HCT116 (cell line): ENCODE measurements at regions not wholly inside any gene's neighbourhood (a gene's known extent, or its start where the extent isn't known, plus 50 kb on each side); places are given as distances from the start of the nearest gene placed in this dataset.

Experiments
- ATAC-seq: fragments of 200-7000 bp; cut with Tn5 transposase; 2 replicates; pipeline ENCODE4 v1.9.1; 2020; ENCODE audit warnings: mild to moderate bottlenecking, moderate library complexity
- BruUV-seq: library from RNA; stranded (reverse); fragments of 400-500 nt; replicated peaks from 2 replicates; lab custom pipeline; 2021; lab: Mats Ljungman, UMichigan
- CTCF ChIA-PET: fragments of 300-600 bp; sonication (Branson Sonifier 250); formaldehyde crosslinking; loops from one replicate; lab custom pipeline; 2021; ENCODE audit warnings: antibody characterized with exemption; lab: Charles Lee
- POLR2A ChIA-PET: fragments of 300-600, 350-600 bp; sonication (Branson Sonifier 250); formaldehyde crosslinking; loops from one replicate; lab custom pipeline; 2021; ENCODE audit warnings: antibody characterized with exemption; lab: Charles Lee
- RAD21 ChIA-PET, 2 experiments: fragments of 300-600 bp; sonication (Branson Sonifier 250); formaldehyde crosslinking; loops; one replicate each; lab custom pipeline; 2023; ENCODE audit warnings: low total read pairs in 2 of 2; ENCODE audit not compliant: uncharacterized antibody in 2 of 2, unreplicated experiment in 2 of 2, low non-redundant PET in 1 of 2; lab: Charles Lee
- DNase-seq: peaks from one replicate; pipeline ENCODE4 v3.0.0-alpha.2; 2010; ENCODE audit warnings: low read depth, low spot score
- H2AFZ ChIP-seq: fragments of 200-600 bp; shearing (Covaris generic), sonication (generic); 2 replicates; pipeline ENCODE4 v1.6.1; 2017; ENCODE audit warnings: low read depth, mixed run types, mixed read lengths, antibody characterized with exemption, low read length; ENCODE audit not compliant: poor library complexity, severe bottlenecking
- H3K27ac ChIP-seq: 2 replicates; pipeline ENCODE4 v1.5.1; 2012; ENCODE audit warnings: low read depth, low read length
- H3K27me3 ChIP-seq: fragments of 200-600 bp; sonication (generic); 2 replicates; pipeline ENCODE4 v1.6.1; 2016; ENCODE audit warnings: mixed run types, low read length, mixed read lengths; ENCODE audit not compliant: insufficient read depth
- H3K36me3 ChIP-seq, 2 experiments: fragments of 200-500 bp in 1 of 2; fragments of 200-600 bp in 1 of 2; sonication (Bioruptor generic) in 1 of 2; sonication (generic) in 1 of 2; 2 replicates each; pipeline versions ENCODE4 v1.5.1 to v1.6.1; 2014 to 2016; ENCODE audit warnings: low read length in 2 of 2, inconsistent platforms in 1 of 2, mixed read lengths in 1 of 2, mixed run types in 1 of 2; ENCODE audit not compliant: insufficient read depth in 2 of 2, control insufficient read depth in 1 of 2
- H3K4me1 ChIP-seq, 2 experiments: fragments of 200-600 bp in 1 of 2; sonication (generic) in 1 of 2; 2 replicates each; pipeline versions ENCODE4 v1.5.1 to v1.6.1; 2012 to 2017; ENCODE audit warnings: low read length in 2 of 2, inconsistent platforms in 1 of 2, mild to moderate bottlenecking in 1 of 2, mixed read lengths in 1 of 2, mixed run types in 1 of 2, moderate library complexity in 1 of 2; ENCODE audit not compliant: insufficient read depth in 2 of 2, control insufficient read depth in 1 of 2
- H3K4me2 ChIP-seq: fragments of 200-600 bp; sonication (generic); 2 replicates; pipeline ENCODE4 v1.6.1; 2017; ENCODE audit warnings: mixed run types, low read length, mixed read lengths
- H3K4me3 ChIP-seq, 2 experiments: fragments of 200-600 bp in 1 of 2; sonication (generic) in 1 of 2; replicated peaks in 1 of 2; 2 replicates each; pipeline ENCODE4 v1.5.1; 2011 to 2016; ENCODE audit warnings: low read length in 2 of 2, control low read depth in 1 of 2, low read depth in 1 of 2, mild to moderate bottlenecking in 1 of 2, mixed read lengths in 1 of 2, mixed run types in 1 of 2
- H3K79me2 ChIP-seq: fragments of 200-600 bp; sonication (generic); 2 replicates; pipeline ENCODE4 v1.6.1; 2017; ENCODE audit warnings: mild to moderate bottlenecking, mixed run types, low read length, moderate library complexity, mixed read lengths; ENCODE audit not compliant: insufficient read depth
- H3K9ac ChIP-seq: fragments of 200-600 bp; sonication (generic); 2 replicates; pipeline ENCODE4 v1.6.1; 2016; ENCODE audit warnings: low read length, mixed read lengths
- H3K9me2 ChIP-seq: fragments of 200-600 bp; sonication (generic), shearing (Covaris generic); 2 replicates; pipeline ENCODE4 v1.6.1; 2017; ENCODE audit warnings: mixed run types, mild to moderate bottlenecking, moderate library complexity; ENCODE audit not compliant: insufficient read depth
- H3K9me3 ChIP-seq, 2 experiments: fragments of 200-500 bp in 1 of 2; fragments of 200-600 bp in 1 of 2; sonication (Bioruptor generic) in 1 of 2; sonication (generic) in 1 of 2; 2 replicates each; pipeline ENCODE4 v1.6.1; 2014 to 2017; ENCODE audit warnings: low read length in 2 of 2, mixed read lengths in 2 of 2, inconsistent platforms in 1 of 2, low read depth in 1 of 2, mild to moderate bottlenecking in 1 of 2, mixed run types in 1 of 2, moderate library complexity in 1 of 2; ENCODE audit not compliant: control insufficient read depth in 1 of 2, insufficient read depth in 1 of 2
- H4K20me1 ChIP-seq: fragments of 200-600 bp; sonication (generic), shearing (Covaris generic); 2 replicates; pipeline ENCODE4 v1.6.1; 2017; ENCODE audit warnings: mixed run types, mild to moderate bottlenecking, moderate library complexity; ENCODE audit not compliant: insufficient read depth
- CBX3 ChIP-seq: IDR thresholded peaks from 2 replicates; pipeline ENCODE4 v1.6.1; 2012; ENCODE audit warnings: low read depth
- EZH2phosphoT487 ChIP-seq: fragments of 200-600 bp; IDR thresholded peaks from 2 replicates; pipeline ENCODE4 v1.6.1; 2018; ENCODE audit warnings: antibody characterized with exemption, borderline replicate concordance
- JUND ChIP-seq: IDR thresholded peaks from 2 replicates; pipeline ENCODE4 v1.6.1; 2012
- SIN3A ChIP-seq: IDR thresholded peaks from 2 replicates; pipeline ENCODE4 v1.6.1; 2012; ENCODE audit warnings: low read depth
- intact Hi-C: fragments of 100-400 bp; cut with micrococcal nuclease; formaldehyde crosslinking; loops from 2 replicates; pipeline ENCODE4 v1.10.0; 2022
- TF ChIP-seq, protein P1 (sequence below), 3 experiments: fragments of 200-600 bp in 1 of 3; sonication (generic) in 1 of 3; IDR thresholded peaks in 2 of 3; conservative IDR thresholded peaks in 1 of 3; 2 replicates each; pipeline ENCODE4 v1.5.1; 2012 to 2017; ENCODE audit warnings: low read depth in 2 of 3, low read length in 2 of 3, antibody characterized with exemption in 1 of 3, borderline replicate concordance in 1 of 3, control low read depth in 1 of 3, mild to moderate bottlenecking in 1 of 3, mixed read lengths in 1 of 3, mixed run types in 1 of 3, moderate library complexity in 1 of 3; ENCODE audit not compliant: insufficient read depth in 1 of 3
- TF ChIP-seq, protein P2 (sequence below): IDR thresholded peaks from 2 replicates; pipeline ENCODE4 v1.6.1; 2011; ENCODE audit warnings: mild to moderate bottlenecking, low read length, moderate library complexity; ENCODE audit not compliant: insufficient replicate concordance; ENCODE audit errors: extremely low read depth

DNA sequence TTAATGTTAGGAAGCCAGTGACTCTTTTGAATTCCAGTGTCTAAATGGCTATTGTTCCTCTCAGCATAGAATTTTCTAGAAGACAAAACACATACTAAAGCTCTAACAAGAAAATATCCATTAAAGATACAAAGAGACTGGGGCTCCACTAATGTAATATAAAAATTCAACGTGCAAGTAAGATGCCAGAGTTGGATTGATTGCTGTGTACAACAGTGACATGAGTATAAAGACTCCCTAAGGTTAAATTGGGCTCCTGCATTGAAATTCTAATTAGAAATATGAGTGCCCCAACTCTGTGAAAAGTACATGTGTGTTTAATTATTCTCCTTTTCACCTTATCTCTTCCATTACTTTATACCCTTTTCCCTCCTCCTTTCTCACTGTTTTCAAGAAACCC lies 253.6 kb upstream of the G2E3 start:
- Histone ChIP-seq H3K4me1 (no peaks in the 10 kb centered on the region), H3K79me2 (no peaks in the 10 kb centered on the region), H3K27ac (no peak overlapping the region), H3K9ac (no peak overlapping the region), H3K4me3 (no peak overlapping the region), H3K27me3 (peaks cover 12% of the 10 kb centered on the region; the same call in 1 of the 2 replicates), H4K20me1 (no peaks in the 10 kb centered on the region), H3K9me3 (no peaks in the 10 kb centered on the region), H3K36me3 (no peaks in the 10 kb centered on the region), H2AFZ (no peak overlapping the region), H3K9me2 (no peaks in the 10 kb centered on the region), H3K4me2 (no peak overlapping the region)
- RAD21 ChIA-PET = no interaction called here
- TF ChIP-seq JUND (no peak), EZH2phosphoT487 (no peak), SIN3A (no peak), CBX3 (no peak)
- TF ChIP-seq, protein P1, sequence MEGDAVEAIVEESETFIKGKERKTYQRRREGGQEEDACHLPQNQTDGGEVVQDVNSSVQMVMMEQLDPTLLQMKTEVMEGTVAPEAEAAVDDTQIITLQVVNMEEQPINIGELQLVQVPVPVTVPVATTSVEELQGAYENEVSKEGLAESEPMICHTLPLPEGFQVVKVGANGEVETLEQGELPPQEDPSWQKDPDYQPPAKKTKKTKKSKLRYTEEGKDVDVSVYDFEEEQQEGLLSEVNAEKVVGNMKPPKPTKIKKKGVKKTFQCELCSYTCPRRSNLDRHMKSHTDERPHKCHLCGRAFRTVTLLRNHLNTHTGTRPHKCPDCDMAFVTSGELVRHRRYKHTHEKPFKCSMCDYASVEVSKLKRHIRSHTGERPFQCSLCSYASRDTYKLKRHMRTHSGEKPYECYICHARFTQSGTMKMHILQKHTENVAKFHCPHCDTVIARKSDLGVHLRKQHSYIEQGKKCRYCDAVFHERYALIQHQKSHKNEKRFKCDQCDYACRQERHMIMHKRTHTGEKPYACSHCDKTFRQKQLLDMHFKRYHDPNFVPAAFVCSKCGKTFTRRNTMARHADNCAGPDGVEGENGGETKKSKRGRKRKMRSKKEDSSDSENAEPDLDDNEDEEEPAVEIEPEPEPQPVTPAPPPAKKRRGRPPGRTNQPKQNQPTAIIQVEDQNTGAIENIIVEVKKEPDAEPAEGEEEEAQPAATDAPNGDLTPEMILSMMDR (IDR thresholded peaks at IDR 0.05 in 2 of 3, conservative IDR thresholded peaks at IDR 0.05 in 1 of 3; ENCODE audit: borderline replicate concordance in 1 of 3, insufficient read depth in 1 of 3, low read depth in 2 of 3, low read length in 2 of 3) = no peak
- TF ChIP-seq, protein P2, sequence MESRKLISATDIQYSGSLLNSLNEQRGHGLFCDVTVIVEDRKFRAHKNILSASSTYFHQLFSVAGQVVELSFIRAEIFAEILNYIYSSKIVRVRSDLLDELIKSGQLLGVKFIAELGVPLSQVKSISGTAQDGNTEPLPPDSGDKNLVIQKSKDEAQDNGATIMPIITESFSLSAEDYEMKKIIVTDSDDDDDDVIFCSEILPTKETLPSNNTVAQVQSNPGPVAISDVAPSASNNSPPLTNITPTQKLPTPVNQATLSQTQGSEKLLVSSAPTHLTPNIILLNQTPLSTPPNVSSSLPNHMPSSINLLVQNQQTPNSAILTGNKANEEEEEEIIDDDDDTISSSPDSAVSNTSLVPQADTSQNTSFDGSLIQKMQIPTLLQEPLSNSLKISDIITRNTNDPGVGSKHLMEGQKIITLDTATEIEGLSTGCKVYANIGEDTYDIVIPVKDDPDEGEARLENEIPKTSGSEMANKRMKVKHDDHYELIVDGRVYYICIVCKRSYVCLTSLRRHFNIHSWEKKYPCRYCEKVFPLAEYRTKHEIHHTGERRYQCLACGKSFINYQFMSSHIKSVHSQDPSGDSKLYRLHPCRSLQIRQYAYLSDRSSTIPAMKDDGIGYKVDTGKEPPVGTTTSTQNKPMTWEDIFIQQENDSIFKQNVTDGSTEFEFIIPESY = no peak
- BruUV-seq = no TSS peak
- no peak for ATAC-seq
- POLR2A ChIA-PET = no interaction called here
- no peak for DNase-seq
- CTCF ChIA-PET = no interaction called here
- intact Hi-C loops = no loop called here
